CD14-positive monocyte (primary cell): ENCODE measurements at regions not wholly inside any gene's neighbourhood (a gene's known extent, or its start where the extent isn't known, plus 50 kb on each side); places are given as distances from the start of the nearest gene placed in this dataset.

Experiments used
- DNase-seq, 3 donors: peaks; one replicate each; pipeline ENCODE4 v3.0.0-alpha.2; 2011 to 2022
- H2AFZ ChIP-seq: 2 replicates; pipeline ENCODE4 v1.6.0; 2012; ENCODE audit warnings: mild to moderate bottlenecking, low read depth, low read length, inconsistent platforms; ENCODE audit not compliant: insufficient read depth, poor library complexity, severe bottlenecking
- H3K27ac ChIP-seq, 2 donors: 1 replicate in 1 of 2; 2 replicates in 1 of 2; pipeline ENCODE4 v1.5.1; 2012 to 2013; ENCODE audit warnings: low read length in 2 of 2, control low read depth in 1 of 2, inconsistent platforms in 1 of 2, low read depth in 1 of 2, mild to moderate bottlenecking in 1 of 2
- H3K27me3 ChIP-seq, 2 donors: one replicate each; pipeline versions ENCODE4 v1.6.0 to v1.6.1; 2011 to 2013; ENCODE audit warnings: low read length in 2 of 2; ENCODE audit not compliant: control insufficient read depth in 2 of 2, insufficient read depth in 2 of 2
- H3K36me3 ChIP-seq, 2 donors: replicated peaks in 1 of 2; 1 replicate in 1 of 2; 2 replicates in 1 of 2; pipeline versions ENCODE4 v1.5.1 to v1.6.1; 2012 to 2013; ENCODE audit warnings: low read length in 2 of 2, control low read depth in 1 of 2, inconsistent platforms in 1 of 2, mild to moderate bottlenecking in 1 of 2; ENCODE audit not compliant: insufficient read depth in 2 of 2, control insufficient read depth in 1 of 2
- H3K4me1 ChIP-seq, 2 donors: 1 replicate in 1 of 2; 2 replicates in 1 of 2; pipeline versions ENCODE4 v1.5.1 to v1.6.1; 2012 to 2013; ENCODE audit warnings: low read length in 2 of 2, control low read depth in 1 of 2, inconsistent platforms in 1 of 2, mild to moderate bottlenecking in 1 of 2, moderate library complexity in 1 of 2; ENCODE audit not compliant: insufficient read depth in 2 of 2, control insufficient read depth in 1 of 2
- H3K4me2 ChIP-seq: replicated peaks from 2 replicates; pipeline ENCODE3; 2012; ENCODE audit warnings: low read length, moderate library complexity, mild to moderate bottlenecking; ENCODE audit not compliant: poor library complexity, severe bottlenecking; ENCODE audit errors: extremely low read depth
- H3K4me3 ChIP-seq, 3 experiments: fragments of 200-600 bp in 1 of 3; sonication (generic) in 1 of 3; replicated peaks in 1 of 3; 1 replicate in 2 of 3; 2 replicates in 1 of 3; pipeline ENCODE4 v1.5.1; 2011 to 2013; ENCODE audit warnings: low read length in 3 of 3, mild to moderate bottlenecking in 3 of 3, control low read depth in 2 of 3, low read depth in 2 of 3, inconsistent platforms in 1 of 3, moderate library complexity in 1 of 3
- H3K79me2 ChIP-seq: 2 replicates; pipeline ENCODE4 v1.6.0; 2012; ENCODE audit warnings: mild to moderate bottlenecking, control low read depth, inconsistent platforms, low read length, moderate library complexity; ENCODE audit not compliant: insufficient read depth
- H3K9ac ChIP-seq: 2 replicates; pipeline ENCODE4 v1.6.0; 2017; ENCODE audit warnings: low read length, mild to moderate bottlenecking; ENCODE audit not compliant: insufficient read depth, poor library complexity, severe bottlenecking
- H3K9me3 ChIP-seq, 2 donors: replicated peaks in 1 of 2; 1 replicate in 1 of 2; 2 replicates in 1 of 2; pipeline versions ENCODE4 v1.5.1 to v1.6.1; 2012 to 2013; ENCODE audit warnings: low read length in 2 of 2, control low read depth in 1 of 2; ENCODE audit not compliant: control insufficient read depth in 1 of 2, insufficient read depth in 1 of 2
- H4K20me1 ChIP-seq: 2 replicates; pipeline ENCODE4 v1.6.0; 2012; ENCODE audit warnings: mild to moderate bottlenecking, low read length, control low read depth, moderate library complexity; ENCODE audit not compliant: insufficient read depth
- H3K27ac Mint-ChIP-seq, 7 donors: one replicate each; pipeline ENCODE4 v1.8.0; 2020; ENCODE audit warnings: mild to moderate bottlenecking in 7 of 7, mixed read lengths in 7 of 7, moderate library complexity in 6 of 7, inconsistent platforms in 2 of 7
- H3K27me3 Mint-ChIP-seq, 3 donors: one replicate each; pipeline ENCODE4 v1.8.0; 2021 to 2022; ENCODE audit warnings: low read depth in 3 of 3, mild to moderate bottlenecking in 3 of 3, mixed read lengths in 3 of 3, moderate library complexity in 3 of 3, inconsistent platforms in 1 of 3
- H3K36me3 Mint-ChIP-seq, 2 donors: one replicate each; pipeline ENCODE4 v1.8.0; 2020; ENCODE audit warnings: mixed read lengths in 2 of 2, inconsistent platforms in 1 of 2, mild to moderate bottlenecking in 1 of 2
- H3K4me1 Mint-ChIP-seq: one replicate; pipeline ENCODE4 v1.8.0; 2020; ENCODE audit warnings: mild to moderate bottlenecking, mixed read lengths
- H3K4me3 Mint-ChIP-seq, 2 donors: one replicate each; pipeline ENCODE4 v1.8.0; 2020; ENCODE audit warnings: mild to moderate bottlenecking in 2 of 2, mixed read lengths in 2 of 2, moderate library complexity in 1 of 2
- H3K9me3 Mint-ChIP-seq, 7 donors: one replicate each; pipeline ENCODE4 v1.8.0; 2020 to 2022; ENCODE audit warnings: mixed read lengths in 7 of 7, mild to moderate bottlenecking in 6 of 7, moderate library complexity in 6 of 7, inconsistent platforms in 2 of 7
- WGBS: methylation state at CpG from one replicate; pipeline ENCODE4 v1.1.5; 2013; ENCODE audit warnings: missing lambda C conversion rate; ENCODE audit not compliant: insufficient coverage; 5-methylcytosine and 5-hydroxymethylcytosine counted together
- intact Hi-C, 2 donors: fragments of 100-400 bp; cut with micrococcal nuclease; formaldehyde crosslinking; loops; one replicate each; pipeline versions ENCODE4 v1.15.0 to v1.15.1; 2023
- TF ChIP-seq, protein P1 (sequence below): fragments of 200-600 bp; IDR thresholded peaks from one replicate; pipeline ENCODE4 v1.8.0; 2022; ENCODE audit warnings: antibody characterized with exemption, mild to moderate bottlenecking

DNA sequence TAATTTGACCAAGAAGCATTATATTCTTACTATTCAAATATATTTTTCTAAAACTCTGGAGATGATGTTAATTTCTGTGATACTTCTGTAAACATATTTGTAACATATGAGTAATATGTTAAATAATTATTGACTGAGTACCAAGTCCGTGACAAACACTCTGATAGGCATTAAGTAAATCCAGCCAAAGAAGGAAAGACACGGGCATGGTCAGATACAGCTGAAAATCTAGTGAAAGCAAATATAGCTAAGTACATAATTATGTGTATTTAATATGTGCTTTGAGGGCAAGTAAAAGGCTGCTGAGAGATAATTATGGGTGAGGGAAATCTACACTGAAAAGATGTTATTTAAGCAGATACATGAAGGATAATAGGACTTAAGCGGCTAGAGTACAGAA lies 1263.6 kb upstream of the ADGRL3 start:
- Histone ChIP-seq H3K4me3 (no peak overlapping the region), H3K79me2 (no peaks in the 10 kb centered on the region), H3K4me2 (no peak overlapping the region), H3K9me3 (peaks cover 0 to 3% of the 10 kb centered on the region in 2 donors), H3K27ac (no peak overlapping the region), H3K9ac (no peak overlapping the region), H3K36me3 (no peaks in the 10 kb centered on the region), H4K20me1 (no peaks in the 10 kb centered on the region), H2AFZ (no peak overlapping the region), H3K4me1 (no peaks in the 10 kb centered on the region), H3K27me3 (no peaks in the 10 kb centered on the region)
- Mint-ChIP-seq H3K4me1 (no peaks in the 10 kb centered on the region), H3K4me3 (no peak overlapping the region), H3K9me3 (peaks cover 0 to 9% (median 2%) of the 10 kb centered on the region in 7 donors), H3K27me3 (no peaks in the 10 kb centered on the region), H3K27ac (no peak overlapping the region), H3K36me3 (no peaks in the 10 kb centered on the region)
- intact Hi-C loops, result no loop called here
- WGBS, result 80% methylated on average over 1 of the region's 3 CpGs
- no peak for DNase-seq
- TF ChIP-seq, protein P1, sequence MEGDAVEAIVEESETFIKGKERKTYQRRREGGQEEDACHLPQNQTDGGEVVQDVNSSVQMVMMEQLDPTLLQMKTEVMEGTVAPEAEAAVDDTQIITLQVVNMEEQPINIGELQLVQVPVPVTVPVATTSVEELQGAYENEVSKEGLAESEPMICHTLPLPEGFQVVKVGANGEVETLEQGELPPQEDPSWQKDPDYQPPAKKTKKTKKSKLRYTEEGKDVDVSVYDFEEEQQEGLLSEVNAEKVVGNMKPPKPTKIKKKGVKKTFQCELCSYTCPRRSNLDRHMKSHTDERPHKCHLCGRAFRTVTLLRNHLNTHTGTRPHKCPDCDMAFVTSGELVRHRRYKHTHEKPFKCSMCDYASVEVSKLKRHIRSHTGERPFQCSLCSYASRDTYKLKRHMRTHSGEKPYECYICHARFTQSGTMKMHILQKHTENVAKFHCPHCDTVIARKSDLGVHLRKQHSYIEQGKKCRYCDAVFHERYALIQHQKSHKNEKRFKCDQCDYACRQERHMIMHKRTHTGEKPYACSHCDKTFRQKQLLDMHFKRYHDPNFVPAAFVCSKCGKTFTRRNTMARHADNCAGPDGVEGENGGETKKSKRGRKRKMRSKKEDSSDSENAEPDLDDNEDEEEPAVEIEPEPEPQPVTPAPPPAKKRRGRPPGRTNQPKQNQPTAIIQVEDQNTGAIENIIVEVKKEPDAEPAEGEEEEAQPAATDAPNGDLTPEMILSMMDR, result no peak

DNA sequence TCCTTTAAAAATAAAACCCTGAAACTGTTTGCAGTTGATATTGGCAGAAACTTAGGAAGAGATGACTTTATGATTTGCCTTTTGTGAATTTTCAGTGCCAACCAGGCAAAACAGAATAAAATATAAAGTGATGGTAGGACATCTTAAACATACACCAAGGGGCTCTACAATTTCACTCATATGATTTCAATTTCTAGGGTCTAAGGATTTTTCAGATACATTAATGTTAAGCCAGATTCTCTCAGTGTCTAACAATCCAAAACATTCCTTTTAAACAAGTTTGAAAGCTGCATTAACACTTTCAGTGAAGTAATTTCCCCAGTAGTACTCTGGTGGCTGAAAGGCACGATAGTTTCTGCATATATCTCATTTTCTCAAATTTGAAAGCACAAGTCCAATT lies 1262.0 kb upstream of the ADGRL3 start:
- no peaks in the 10 kb centered on the region for H3K27me3 ChIP-seq
- Mint-ChIP-seq H3K36me3 (no peaks in the 10 kb centered on the region), H3K27me3 (no peaks in the 10 kb centered on the region), H3K27ac (no peak overlapping the region), H3K4me1 (no peaks in the 10 kb centered on the region), H3K9me3 (peaks cover 0 to 7% (median 0%) of the 10 kb centered on the region in 7 donors), H3K4me3 (no peak overlapping the region)
- no peaks in the 10 kb centered on the region for H3K79me2 ChIP-seq
- WGBS, result no CpG with 5 or more reads among the region's 1 CpG
- H4K20me1 ChIP-seq, result no peaks in the 10 kb centered on the region
- no peaks in the 10 kb centered on the region for H3K4me1 ChIP-seq
- H3K9me3 ChIP-seq, result peaks cover 0 to 3% of the 10 kb centered on the region in 2 donors
- no peak for DNase-seq
- H3K4me3 ChIP-seq, result no peak overlapping the region
- TF ChIP-seq, protein P1, result no peak
- intact Hi-C loops, result no loop called here
- no peak overlapping the region for H2AFZ ChIP-seq
- no peak overlapping the region for H3K27ac ChIP-seq
- H3K36me3 ChIP-seq, result no peaks in the 10 kb centered on the region
- no peak overlapping the region for H3K9ac ChIP-seq
- no peak overlapping the region for H3K4me2 ChIP-seq
